HCT116 (cell line): ENCODE measurements at regions not wholly inside any gene's neighbourhood (a gene's known extent, or its start where the extent isn't known, plus 50 kb on each side); places are given as distances from the start of the nearest gene placed in this dataset.

Source experiments
- ATAC-seq: fragments of 200-7000 bp; cut with Tn5 transposase; 2 replicates; pipeline ENCODE4 v1.9.1; 2020; ENCODE audit warnings: mild to moderate bottlenecking, moderate library complexity
- BruUV-seq: library from RNA; stranded (reverse); fragments of 400-500 nt; replicated peaks from 2 replicates; lab custom pipeline; 2021; lab: Mats Ljungman, UMichigan
- CTCF ChIA-PET: fragments of 300-600 bp; sonication (Branson Sonifier 250); formaldehyde crosslinking; loops from one replicate; lab custom pipeline; 2021; ENCODE audit warnings: antibody characterized with exemption; lab: Charles Lee
- POLR2A ChIA-PET: fragments of 300-600, 350-600 bp; sonication (Branson Sonifier 250); formaldehyde crosslinking; loops from one replicate; lab custom pipeline; 2021; ENCODE audit warnings: antibody characterized with exemption; lab: Charles Lee
- RAD21 ChIA-PET, 2 experiments: fragments of 300-600 bp; sonication (Branson Sonifier 250); formaldehyde crosslinking; loops; one replicate each; lab custom pipeline; 2023; ENCODE audit warnings: low total read pairs in 2 of 2; ENCODE audit not compliant: uncharacterized antibody in 2 of 2, unreplicated experiment in 2 of 2, low non-redundant PET in 1 of 2; lab: Charles Lee
- DNase-seq: peaks from one replicate; pipeline ENCODE4 v3.0.0-alpha.2; 2010; ENCODE audit warnings: low read depth, low spot score
- H2AFZ ChIP-seq: fragments of 200-600 bp; shearing (Covaris generic), sonication (generic); 2 replicates; pipeline ENCODE4 v1.6.1; 2017; ENCODE audit warnings: low read depth, mixed run types, mixed read lengths, antibody characterized with exemption, low read length; ENCODE audit not compliant: poor library complexity, severe bottlenecking
- H3K27ac ChIP-seq: 2 replicates; pipeline ENCODE4 v1.5.1; 2012; ENCODE audit warnings: low read depth, low read length
- H3K27me3 ChIP-seq: fragments of 200-600 bp; sonication (generic); 2 replicates; pipeline ENCODE4 v1.6.1; 2016; ENCODE audit warnings: mixed run types, low read length, mixed read lengths; ENCODE audit not compliant: insufficient read depth
- H3K36me3 ChIP-seq, 2 experiments: fragments of 200-500 bp in 1 of 2; fragments of 200-600 bp in 1 of 2; sonication (Bioruptor generic) in 1 of 2; sonication (generic) in 1 of 2; 2 replicates each; pipeline versions ENCODE4 v1.5.1 to v1.6.1; 2014 to 2016; ENCODE audit warnings: low read length in 2 of 2, inconsistent platforms in 1 of 2, mixed read lengths in 1 of 2, mixed run types in 1 of 2; ENCODE audit not compliant: insufficient read depth in 2 of 2, control insufficient read depth in 1 of 2
- H3K4me1 ChIP-seq, 2 experiments: fragments of 200-600 bp in 1 of 2; sonication (generic) in 1 of 2; 2 replicates each; pipeline versions ENCODE4 v1.5.1 to v1.6.1; 2012 to 2017; ENCODE audit warnings: low read length in 2 of 2, inconsistent platforms in 1 of 2, mild to moderate bottlenecking in 1 of 2, mixed read lengths in 1 of 2, mixed run types in 1 of 2, moderate library complexity in 1 of 2; ENCODE audit not compliant: insufficient read depth in 2 of 2, control insufficient read depth in 1 of 2
- H3K4me2 ChIP-seq: fragments of 200-600 bp; sonication (generic); 2 replicates; pipeline ENCODE4 v1.6.1; 2017; ENCODE audit warnings: mixed run types, low read length, mixed read lengths
- H3K4me3 ChIP-seq, 2 experiments: fragments of 200-600 bp in 1 of 2; sonication (generic) in 1 of 2; replicated peaks in 1 of 2; 2 replicates each; pipeline ENCODE4 v1.5.1; 2011 to 2016; ENCODE audit warnings: low read length in 2 of 2, control low read depth in 1 of 2, low read depth in 1 of 2, mild to moderate bottlenecking in 1 of 2, mixed read lengths in 1 of 2, mixed run types in 1 of 2
- H3K79me2 ChIP-seq: fragments of 200-600 bp; sonication (generic); 2 replicates; pipeline ENCODE4 v1.6.1; 2017; ENCODE audit warnings: mild to moderate bottlenecking, mixed run types, low read length, moderate library complexity, mixed read lengths; ENCODE audit not compliant: insufficient read depth
- H3K9ac ChIP-seq: fragments of 200-600 bp; sonication (generic); 2 replicates; pipeline ENCODE4 v1.6.1; 2016; ENCODE audit warnings: low read length, mixed read lengths
- H3K9me2 ChIP-seq: fragments of 200-600 bp; sonication (generic), shearing (Covaris generic); 2 replicates; pipeline ENCODE4 v1.6.1; 2017; ENCODE audit warnings: mixed run types, mild to moderate bottlenecking, moderate library complexity; ENCODE audit not compliant: insufficient read depth
- H3K9me3 ChIP-seq, 2 experiments: fragments of 200-500 bp in 1 of 2; fragments of 200-600 bp in 1 of 2; sonication (Bioruptor generic) in 1 of 2; sonication (generic) in 1 of 2; 2 replicates each; pipeline ENCODE4 v1.6.1; 2014 to 2017; ENCODE audit warnings: low read length in 2 of 2, mixed read lengths in 2 of 2, inconsistent platforms in 1 of 2, low read depth in 1 of 2, mild to moderate bottlenecking in 1 of 2, mixed run types in 1 of 2, moderate library complexity in 1 of 2; ENCODE audit not compliant: control insufficient read depth in 1 of 2, insufficient read depth in 1 of 2
- H4K20me1 ChIP-seq: fragments of 200-600 bp; sonication (generic), shearing (Covaris generic); 2 replicates; pipeline ENCODE4 v1.6.1; 2017; ENCODE audit warnings: mixed run types, mild to moderate bottlenecking, moderate library complexity; ENCODE audit not compliant: insufficient read depth
- CBX3 ChIP-seq: IDR thresholded peaks from 2 replicates; pipeline ENCODE4 v1.6.1; 2012; ENCODE audit warnings: low read depth
- CEBPB ChIP-seq: IDR thresholded peaks from 2 replicates; pipeline ENCODE4 v1.6.1; 2012; ENCODE audit warnings: low read depth
- EGR1 ChIP-seq: IDR thresholded peaks from 2 replicates; pipeline ENCODE4 v1.6.1; 2012; ENCODE audit warnings: low read depth
- ELF1 ChIP-seq: IDR thresholded peaks from 2 replicates; pipeline ENCODE4 v1.6.1; 2012; ENCODE audit warnings: low read depth, borderline replicate concordance
- EZH2 ChIP-seq: fragments of 200-600 bp; sonication (generic); IDR thresholded peaks from 2 replicates; pipeline ENCODE4 v1.6.1; 2017; ENCODE audit warnings: antibody characterized with exemption, mixed run types
- FOSL1 ChIP-seq: IDR thresholded peaks from 2 replicates; pipeline ENCODE4 v1.6.1; 2012; ENCODE audit warnings: low read depth
- POLR2A ChIP-seq: IDR thresholded peaks from 2 replicates; pipeline ENCODE4 v1.7.0; 2011; ENCODE audit warnings: borderline replicate concordance; ENCODE audit not compliant: insufficient read depth, insufficient read length; ENCODE audit errors: extremely low read depth
- POLR2AphosphoS5 ChIP-seq: IDR thresholded peaks from 2 replicates; pipeline ENCODE4 v1.6.1; 2011; ENCODE audit warnings: mild to moderate bottlenecking, low read depth, low read length, moderate library complexity
- RAD21 ChIP-seq: IDR thresholded peaks from 2 replicates; pipeline ENCODE4 v1.6.1; 2012; ENCODE audit warnings: low read depth, mild to moderate bottlenecking
- SRF ChIP-seq: IDR thresholded peaks from 2 replicates; pipeline ENCODE4 v1.6.1; 2012; ENCODE audit warnings: low read depth
- TCF7L2 ChIP-seq: IDR thresholded peaks from 2 replicates; pipeline ENCODE4 v1.7.0; 2011; ENCODE audit warnings: borderline replicate concordance, inconsistent platforms; ENCODE audit not compliant: insufficient read depth, insufficient read length; ENCODE audit errors: extremely low read depth
- ZFX ChIP-seq: fragments of 450-650 bp; IDR thresholded peaks from 2 replicates; pipeline ENCODE4 v1.6.1; 2017
- ZNF274 ChIP-seq: fragments of 200-500 bp; sonication (Bioruptor generic); IDR thresholded peaks from 2 replicates; pipeline ENCODE4 v1.6.1; 2014; ENCODE audit warnings: mild to moderate bottlenecking, low read depth, low read length, inconsistent platforms
- intact Hi-C: fragments of 100-400 bp; cut with micrococcal nuclease; formaldehyde crosslinking; loops from 2 replicates; pipeline ENCODE4 v1.10.0; 2022
- TF ChIP-seq, protein P1 (sequence below): IDR thresholded peaks from 2 replicates; pipeline ENCODE4 v1.6.1; 2012
- TF ChIP-seq, protein P2 (sequence below): IDR thresholded peaks from 2 replicates; pipeline ENCODE4 v1.6.1; 2012; ENCODE audit warnings: low read depth
- TF ChIP-seq, protein P3 (sequence below), 3 experiments: fragments of 200-600 bp in 1 of 3; sonication (generic) in 1 of 3; IDR thresholded peaks in 2 of 3; conservative IDR thresholded peaks in 1 of 3; 2 replicates each; pipeline ENCODE4 v1.5.1; 2012 to 2017; ENCODE audit warnings: low read depth in 2 of 3, low read length in 2 of 3, antibody characterized with exemption in 1 of 3, borderline replicate concordance in 1 of 3, control low read depth in 1 of 3, mild to moderate bottlenecking in 1 of 3, mixed read lengths in 1 of 3, mixed run types in 1 of 3, moderate library complexity in 1 of 3; ENCODE audit not compliant: insufficient read depth in 1 of 3
- TF ChIP-seq, protein P4 (sequence below): IDR thresholded peaks from 2 replicates; pipeline ENCODE4 v1.6.1; 2012

DNA sequence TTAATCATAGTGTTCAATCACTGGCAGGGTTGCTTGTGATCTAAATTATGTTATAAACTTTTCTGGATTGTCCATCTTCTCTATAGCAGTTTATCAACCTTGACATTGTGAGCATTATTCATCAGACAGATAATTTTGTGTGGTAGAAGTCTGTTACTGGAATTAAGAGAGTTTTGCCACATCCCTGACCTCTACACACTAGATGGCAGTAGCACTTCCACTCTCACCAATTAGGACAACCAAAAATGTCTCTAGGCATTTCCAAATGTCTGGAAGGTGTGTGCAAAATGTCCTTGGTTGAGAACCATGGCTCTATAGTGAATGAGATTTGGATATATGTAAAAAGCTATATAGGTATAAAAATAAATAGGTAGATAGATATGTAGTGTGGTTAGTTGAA, 324.1 kb upstream of the FAM47C start:
- RAD21 ChIA-PET = no interaction called here
- ATAC-seq = no peak
- Histone ChIP-seq H3K27ac (no peak overlapping the region), H3K79me2 (no peaks in the 10 kb centered on the region), H3K9me2 (no peaks in the 10 kb centered on the region), H3K4me1 (no peaks in the 10 kb centered on the region), H3K9me3 (no peaks in the 10 kb centered on the region), H3K4me3 (no peak overlapping the region), H3K4me2 (no peak overlapping the region), H3K9ac (no peak overlapping the region), H4K20me1 (no peaks in the 10 kb centered on the region), H2AFZ (no peak overlapping the region), H3K27me3 (no peaks in the 10 kb centered on the region), H3K36me3 (no peaks in the 10 kb centered on the region)
- no TSS peak for BruUV-seq
- no peak for DNase-seq
- CTCF ChIA-PET = no interaction called here
- TF ChIP-seq ZFX = no peak
- no peak for TF ChIP-seq FOSL1
- no peak for TF ChIP-seq POLR2A
- TF ChIP-seq, protein P1, sequence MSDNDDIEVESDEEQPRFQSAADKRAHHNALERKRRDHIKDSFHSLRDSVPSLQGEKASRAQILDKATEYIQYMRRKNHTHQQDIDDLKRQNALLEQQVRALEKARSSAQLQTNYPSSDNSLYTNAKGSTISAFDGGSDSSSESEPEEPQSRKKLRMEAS = no peak
- TF ChIP-seq EZH2 = no peak
- no peak for TF ChIP-seq EGR1
- TF ChIP-seq SRF = no peak
- no peak for TF ChIP-seq TCF7L2
- TF ChIP-seq, protein P2, sequence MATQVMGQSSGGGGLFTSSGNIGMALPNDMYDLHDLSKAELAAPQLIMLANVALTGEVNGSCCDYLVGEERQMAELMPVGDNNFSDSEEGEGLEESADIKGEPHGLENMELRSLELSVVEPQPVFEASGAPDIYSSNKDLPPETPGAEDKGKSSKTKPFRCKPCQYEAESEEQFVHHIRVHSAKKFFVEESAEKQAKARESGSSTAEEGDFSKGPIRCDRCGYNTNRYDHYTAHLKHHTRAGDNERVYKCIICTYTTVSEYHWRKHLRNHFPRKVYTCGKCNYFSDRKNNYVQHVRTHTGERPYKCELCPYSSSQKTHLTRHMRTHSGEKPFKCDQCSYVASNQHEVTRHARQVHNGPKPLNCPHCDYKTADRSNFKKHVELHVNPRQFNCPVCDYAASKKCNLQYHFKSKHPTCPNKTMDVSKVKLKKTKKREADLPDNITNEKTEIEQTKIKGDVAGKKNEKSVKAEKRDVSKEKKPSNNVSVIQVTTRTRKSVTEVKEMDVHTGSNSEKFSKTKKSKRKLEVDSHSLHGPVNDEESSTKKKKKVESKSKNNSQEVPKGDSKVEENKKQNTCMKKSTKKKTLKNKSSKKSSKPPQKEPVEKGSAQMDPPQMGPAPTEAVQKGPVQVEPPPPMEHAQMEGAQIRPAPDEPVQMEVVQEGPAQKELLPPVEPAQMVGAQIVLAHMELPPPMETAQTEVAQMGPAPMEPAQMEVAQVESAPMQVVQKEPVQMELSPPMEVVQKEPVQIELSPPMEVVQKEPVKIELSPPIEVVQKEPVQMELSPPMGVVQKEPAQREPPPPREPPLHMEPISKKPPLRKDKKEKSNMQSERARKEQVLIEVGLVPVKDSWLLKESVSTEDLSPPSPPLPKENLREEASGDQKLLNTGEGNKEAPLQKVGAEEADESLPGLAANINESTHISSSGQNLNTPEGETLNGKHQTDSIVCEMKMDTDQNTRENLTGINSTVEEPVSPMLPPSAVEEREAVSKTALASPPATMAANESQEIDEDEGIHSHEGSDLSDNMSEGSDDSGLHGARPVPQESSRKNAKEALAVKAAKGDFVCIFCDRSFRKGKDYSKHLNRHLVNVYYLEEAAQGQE = no peak
- TF ChIP-seq ZNF274 = no peak
- no peak for TF ChIP-seq CBX3
- TF ChIP-seq, protein P3, sequence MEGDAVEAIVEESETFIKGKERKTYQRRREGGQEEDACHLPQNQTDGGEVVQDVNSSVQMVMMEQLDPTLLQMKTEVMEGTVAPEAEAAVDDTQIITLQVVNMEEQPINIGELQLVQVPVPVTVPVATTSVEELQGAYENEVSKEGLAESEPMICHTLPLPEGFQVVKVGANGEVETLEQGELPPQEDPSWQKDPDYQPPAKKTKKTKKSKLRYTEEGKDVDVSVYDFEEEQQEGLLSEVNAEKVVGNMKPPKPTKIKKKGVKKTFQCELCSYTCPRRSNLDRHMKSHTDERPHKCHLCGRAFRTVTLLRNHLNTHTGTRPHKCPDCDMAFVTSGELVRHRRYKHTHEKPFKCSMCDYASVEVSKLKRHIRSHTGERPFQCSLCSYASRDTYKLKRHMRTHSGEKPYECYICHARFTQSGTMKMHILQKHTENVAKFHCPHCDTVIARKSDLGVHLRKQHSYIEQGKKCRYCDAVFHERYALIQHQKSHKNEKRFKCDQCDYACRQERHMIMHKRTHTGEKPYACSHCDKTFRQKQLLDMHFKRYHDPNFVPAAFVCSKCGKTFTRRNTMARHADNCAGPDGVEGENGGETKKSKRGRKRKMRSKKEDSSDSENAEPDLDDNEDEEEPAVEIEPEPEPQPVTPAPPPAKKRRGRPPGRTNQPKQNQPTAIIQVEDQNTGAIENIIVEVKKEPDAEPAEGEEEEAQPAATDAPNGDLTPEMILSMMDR (IDR thresholded peaks at IDR 0.05 in 2 of 3, conservative IDR thresholded peaks at IDR 0.05 in 1 of 3; ENCODE audit: borderline replicate concordance in 1 of 3, insufficient read depth in 1 of 3, low read depth in 2 of 3, low read length in 2 of 3) = no peak
- no peak for TF ChIP-seq ELF1
- TF ChIP-seq RAD21 = no peak
- no peak for TF ChIP-seq CEBPB
- no peak for TF ChIP-seq POLR2AphosphoS5
- TF ChIP-seq, protein P4, sequence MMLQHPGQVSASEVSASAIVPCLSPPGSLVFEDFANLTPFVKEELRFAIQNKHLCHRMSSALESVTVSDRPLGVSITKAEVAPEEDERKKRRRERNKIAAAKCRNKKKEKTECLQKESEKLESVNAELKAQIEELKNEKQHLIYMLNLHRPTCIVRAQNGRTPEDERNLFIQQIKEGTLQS = no peak
- intact Hi-C loops = no loop called here
- POLR2A ChIA-PET = no interaction called here
